Trophoblast cell (in vitro differentiated cells and primary cell): ENCODE measurements at regions not wholly inside any gene's neighbourhood (a gene's known extent, or its start where the extent isn't known, plus 50 kb on each side); places are given as distances from the start of the nearest gene placed in this dataset.

Experiments
- DNase-seq, 2 donors: peaks; one replicate each; pipeline ENCODE4 v3.0.0-alpha.2; 2016
- H2AFZ ChIP-seq: 2 replicates; pipeline ENCODE4 v1.6.1; 2013; ENCODE audit warnings: low read length, moderate library complexity, mild to moderate bottlenecking; ENCODE audit not compliant: insufficient read depth, poor library complexity
- H2AK5ac ChIP-seq: 2 replicates; pipeline ENCODE4 v1.6.1; 2013; ENCODE audit warnings: mild to moderate bottlenecking, low read length
- H2BK120ac ChIP-seq: 2 replicates; pipeline ENCODE4 v1.6.1; 2013; ENCODE audit warnings: low read length, mild to moderate bottlenecking, moderate library complexity; ENCODE audit not compliant: insufficient read depth, poor library complexity
- H2BK12ac ChIP-seq: 2 replicates; pipeline ENCODE4 v1.6.1; 2013; ENCODE audit warnings: mild to moderate bottlenecking, low read length, moderate library complexity
- H2BK5ac ChIP-seq: 2 replicates; pipeline ENCODE4 v1.6.1; 2013; ENCODE audit warnings: low read length, low read depth, moderate library complexity, mild to moderate bottlenecking; ENCODE audit not compliant: poor library complexity
- H3K14ac ChIP-seq: 2 replicates; pipeline ENCODE4 v1.6.1; 2013; ENCODE audit warnings: mild to moderate bottlenecking, low read length
- H3K18ac ChIP-seq: 2 replicates; pipeline ENCODE4 v1.6.1; 2013; ENCODE audit warnings: mild to moderate bottlenecking, low read length
- H3K23ac ChIP-seq: 2 replicates; pipeline ENCODE4 v1.6.1; 2013; ENCODE audit warnings: low read length
- H3K27ac ChIP-seq: 2 replicates; pipeline ENCODE4 v1.5.1; 2013; ENCODE audit warnings: low read depth, mild to moderate bottlenecking, inconsistent platforms, low read length, moderate library complexity
- H3K27me3 ChIP-seq: 2 replicates; pipeline ENCODE4 v1.6.1; 2013; ENCODE audit warnings: inconsistent platforms, mild to moderate bottlenecking, low read length, moderate library complexity; ENCODE audit not compliant: insufficient read depth
- H3K36me3 ChIP-seq, 2 experiments: 1 replicate in 1 of 2; 2 replicates in 1 of 2; pipeline ENCODE4 v1.6.1; 2013; ENCODE audit warnings: low read length in 2 of 2, mild to moderate bottlenecking in 2 of 2, moderate library complexity in 1 of 2; ENCODE audit not compliant: insufficient read depth in 2 of 2, control insufficient read depth in 1 of 2
- H3K4ac ChIP-seq: 2 replicates; pipeline ENCODE4 v1.6.1; 2013; ENCODE audit warnings: low read depth, mild to moderate bottlenecking, low read length, moderate library complexity
- H3K4me1 ChIP-seq, 2 experiments: 1 replicate in 1 of 2; 2 replicates in 1 of 2; pipeline ENCODE4 v1.6.1; 2013; ENCODE audit warnings: low read length in 2 of 2, mild to moderate bottlenecking in 2 of 2, moderate library complexity in 1 of 2; ENCODE audit not compliant: insufficient read depth in 2 of 2, control insufficient read depth in 1 of 2
- H3K4me2 ChIP-seq: 2 replicates; pipeline ENCODE4 v1.6.1; 2013; ENCODE audit warnings: inconsistent platforms, mild to moderate bottlenecking, low read length, moderate library complexity
- H3K4me3 ChIP-seq: 2 replicates; pipeline ENCODE4 v1.5.1; 2013; ENCODE audit warnings: mild to moderate bottlenecking, low read depth, low read length, inconsistent platforms
- H3K79me1 ChIP-seq: one replicate; pipeline ENCODE4 v1.6.1; 2013; ENCODE audit warnings: low read length
- H3K79me2 ChIP-seq: 2 replicates; pipeline ENCODE4 v1.6.1; 2013; ENCODE audit warnings: low read length, mild to moderate bottlenecking; ENCODE audit not compliant: control insufficient read depth, insufficient read depth, poor library complexity
- H3K9ac ChIP-seq: 2 replicates; pipeline ENCODE4 v1.6.1; 2013; ENCODE audit warnings: mild to moderate bottlenecking, low read length
- H3K9me3 ChIP-seq: 2 replicates; pipeline ENCODE4 v1.6.1; 2013; ENCODE audit warnings: low read depth, mild to moderate bottlenecking, control low read depth, inconsistent platforms, low read length; ENCODE audit not compliant: insufficient read depth
- H4K12ac ChIP-seq: 2 replicates; pipeline ENCODE4 v1.6.1; 2013; ENCODE audit warnings: low read depth, mild to moderate bottlenecking, low read length, moderate library complexity
- H4K8ac ChIP-seq: 2 replicates; pipeline ENCODE4 v1.6.1; 2013; ENCODE audit warnings: low read depth, mild to moderate bottlenecking, low read length, moderate library complexity
- H4K91ac ChIP-seq: one replicate; pipeline ENCODE4 v1.6.1; 2013; ENCODE audit warnings: low read depth, mild to moderate bottlenecking, low read length, moderate library complexity
- WGBS: extraction: QIAGEN DNeasy Blood & Tissue Kit; methylation state at CpG from one replicate; pipeline ENCODE4 v1.1.7; 2013; ENCODE audit warnings: missing lambda C conversion rate; ENCODE audit not compliant: insufficient read length, insufficient coverage; ENCODE audit errors: extremely low coverage; 5-methylcytosine and 5-hydroxymethylcytosine counted together

DNA sequence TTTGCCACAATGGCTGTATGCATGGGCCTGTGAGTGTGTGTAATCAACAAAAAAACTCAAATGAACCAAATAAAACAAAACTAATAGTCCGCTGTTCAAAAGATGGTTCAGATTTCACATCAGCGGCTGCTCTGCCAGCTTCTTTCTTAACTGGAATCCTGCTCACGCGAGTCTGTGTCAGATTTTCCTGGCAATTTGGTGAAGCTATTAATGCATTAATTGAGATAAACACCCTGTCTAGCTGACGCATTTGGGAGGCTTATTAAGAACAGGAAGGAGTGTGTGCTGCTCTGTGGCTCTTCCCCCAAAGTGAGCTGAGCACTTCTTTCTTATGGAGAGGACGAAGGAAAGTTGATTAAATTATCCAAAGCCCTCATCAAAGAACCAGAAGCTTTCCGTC lies 336.6 kb upstream of the MKI67 start:
- no CpG with 5 or more reads among the region's 7 CpGs for WGBS
- H4K91ac ChIP-seq, result no peak overlapping the region
- no peak overlapping the region for H2BK12ac ChIP-seq
- H2AFZ ChIP-seq, result no peak overlapping the region
- H3K79me1 ChIP-seq, result no peaks in the 10 kb centered on the region
- no peak overlapping the region for H3K23ac ChIP-seq
- no peak overlapping the region for H3K4me3 ChIP-seq
- H3K9me3 ChIP-seq, result peaks cover 2% of the 10 kb centered on the region
- H3K79me2 ChIP-seq, result no peaks in the 10 kb centered on the region
- DNase-seq, result no peak
- no peak overlapping the region for H2BK120ac ChIP-seq
- H2BK5ac ChIP-seq, result no peak overlapping the region
- no peaks in the 10 kb centered on the region for H3K27me3 ChIP-seq
- H3K4me2 ChIP-seq, result no peak overlapping the region
- no peak overlapping the region for H3K18ac ChIP-seq
- H3K4me1 ChIP-seq, result no peaks in the 10 kb centered on the region
- no peak overlapping the region for H3K4ac ChIP-seq
- H3K36me3 ChIP-seq, result no peaks in the 10 kb centered on the region
- no peak overlapping the region for H3K14ac ChIP-seq
- H4K12ac ChIP-seq, result no peak overlapping the region
- H3K9ac ChIP-seq, result no peak overlapping the region
- no peak overlapping the region for H3K27ac ChIP-seq
- H4K8ac ChIP-seq, result no peak overlapping the region
- H2AK5ac ChIP-seq, result no peak overlapping the region

DNA sequence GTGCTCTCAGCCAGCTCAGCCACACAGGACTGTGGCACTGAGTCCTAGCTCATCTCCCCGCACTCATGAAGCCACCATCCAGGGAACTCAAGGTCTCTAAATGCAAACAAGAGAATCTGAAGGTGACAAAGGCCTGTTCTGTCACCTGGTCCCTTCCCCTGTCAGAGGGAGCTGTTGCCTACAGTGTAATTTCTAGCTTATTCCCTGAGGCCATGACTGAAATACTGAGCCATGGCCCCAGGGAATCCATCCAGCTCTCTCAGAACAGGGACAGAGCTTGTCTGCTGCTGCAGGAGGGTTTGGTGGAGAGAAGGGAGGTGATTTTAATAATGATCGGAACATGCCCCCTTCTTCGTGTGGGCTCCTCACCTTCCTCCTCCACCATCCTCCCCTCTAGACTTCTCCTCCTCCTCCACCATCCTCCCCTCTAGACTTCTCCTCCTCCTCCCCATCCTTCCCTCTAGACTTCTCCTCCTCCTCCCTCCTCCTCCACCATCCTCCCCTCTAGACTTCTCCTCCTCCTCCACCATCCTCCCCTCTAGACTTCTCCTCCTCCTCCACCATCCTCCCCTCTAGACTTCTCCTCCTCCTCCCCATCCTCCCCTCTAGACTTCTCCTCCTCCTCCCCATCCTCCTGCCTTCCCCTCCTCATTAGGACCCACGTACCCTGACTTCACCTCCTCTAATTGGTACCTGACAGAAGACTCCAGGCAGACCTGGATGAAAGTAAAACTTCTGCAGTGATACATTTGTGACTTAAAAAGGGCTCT lies 338.0 kb upstream of the MKI67 start:
- Histone ChIP-seq H3K23ac (no peak overlapping the region), H3K79me2 (no peaks in the 10 kb centered on the region), H2BK120ac (no peak overlapping the region), H3K9me3 (peaks cover 5% of the 10 kb centered on the region), H4K12ac (no peak overlapping the region), H4K8ac (no peak overlapping the region), H3K14ac (no peak overlapping the region), H2BK5ac (no peak overlapping the region), H2BK12ac (no peak overlapping the region), H3K27ac (no peak overlapping the region), H3K27me3 (no peaks in the 10 kb centered on the region), H4K91ac (no peak overlapping the region), H3K4me3 (no peak overlapping the region), H3K4me2 (no peak overlapping the region), H2AK5ac (no peak overlapping the region), H3K79me1 (no peaks in the 10 kb centered on the region), H3K4ac (no peak overlapping the region), H3K4me1 (no peaks in the 10 kb centered on the region), H3K18ac (no peak overlapping the region), H3K36me3 (no peaks in the 10 kb centered on the region), H2AFZ (no peak overlapping the region), H3K9ac (no peak overlapping the region)
- WGBS, result no CpG with 5 or more reads among the region's 4 CpGs
- DNase-seq, result peak in 1 of 2 donors; percentile 58

DNA sequence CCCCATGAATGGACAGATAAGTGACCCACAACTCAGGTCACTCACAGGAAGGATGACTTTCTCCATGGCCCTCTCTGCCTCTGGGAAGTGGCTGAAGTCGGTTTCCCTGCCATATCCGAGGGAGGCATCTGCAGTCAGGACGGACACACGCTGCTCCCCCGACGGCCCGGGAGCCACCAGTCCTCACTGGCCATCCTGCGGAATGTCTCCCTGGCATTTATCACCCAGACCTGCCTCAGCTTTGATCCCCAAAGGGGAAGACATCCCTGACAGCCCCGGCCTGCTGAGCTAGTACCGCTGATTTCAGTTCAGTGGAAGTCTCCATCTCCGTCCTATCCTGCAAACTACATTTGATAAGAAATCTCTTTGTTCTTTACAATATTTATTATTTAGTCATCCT lies 339.5 kb upstream of the MKI67 start:
- H3K79me1 ChIP-seq, result no peaks in the 10 kb centered on the region
- H3K4me2 ChIP-seq, result no peak overlapping the region
- H2AK5ac ChIP-seq, result no peak overlapping the region
- DNase-seq, result no peak
- no peak overlapping the region for H2BK5ac ChIP-seq
- no peak overlapping the region for H4K91ac ChIP-seq
- no peak overlapping the region for H3K14ac ChIP-seq
- H3K18ac ChIP-seq, result no peak overlapping the region
- H3K9ac ChIP-seq, result no peak overlapping the region
- H2BK120ac ChIP-seq, result no peak overlapping the region
- H3K4me1 ChIP-seq, result no peaks in the 10 kb centered on the region
- H3K4ac ChIP-seq, result no peak overlapping the region
- H2AFZ ChIP-seq, result no peak overlapping the region
- no peaks in the 10 kb centered on the region for H3K79me2 ChIP-seq
- H3K27ac ChIP-seq, result no peak overlapping the region
- H4K8ac ChIP-seq, result no peak overlapping the region
- H3K9me3 ChIP-seq, result peaks cover 5% of the 10 kb centered on the region
- H4K12ac ChIP-seq, result no peak overlapping the region
- H3K36me3 ChIP-seq, result no peaks in the 10 kb centered on the region
- H3K27me3 ChIP-seq, result no peaks in the 10 kb centered on the region
- no peak overlapping the region for H3K4me3 ChIP-seq
- H3K23ac ChIP-seq, result no peak overlapping the region
- no peak overlapping the region for H2BK12ac ChIP-seq
- no CpG with 5 or more reads among the region's 11 CpGs for WGBS

DNA sequence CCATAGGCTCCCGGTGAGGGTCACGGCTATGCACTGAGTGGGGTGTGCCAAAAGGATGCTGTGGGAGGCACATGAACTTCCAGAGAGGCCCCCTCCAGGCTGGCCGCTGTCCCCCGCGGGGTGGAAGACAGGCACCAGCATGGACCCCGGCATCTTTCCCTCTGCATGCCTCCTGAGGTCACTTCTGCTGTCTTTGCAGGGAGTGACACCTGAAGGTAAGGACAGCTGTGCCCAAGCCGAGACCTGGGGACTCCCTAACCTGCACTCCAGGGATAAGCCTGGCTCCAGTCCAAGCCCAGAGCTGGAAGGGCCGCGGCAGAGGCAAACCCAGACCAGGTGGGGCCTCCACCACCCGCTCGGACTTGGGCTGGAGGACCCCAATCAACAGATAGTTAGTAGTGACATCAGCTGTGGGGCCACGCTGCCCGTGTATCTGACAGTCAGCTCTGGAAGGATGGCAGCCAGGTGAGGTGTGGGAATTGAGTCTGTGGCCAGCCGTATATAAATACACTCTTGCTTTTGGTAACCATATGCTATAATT lies 340.7 kb upstream of the MKI67 start:
- Histone ChIP-seq H3K4me2 (no peak overlapping the region), H2AK5ac (no peak overlapping the region), H3K14ac (no peak overlapping the region), H4K12ac (no peak overlapping the region), H3K9ac (no peak overlapping the region), H4K8ac (no peak overlapping the region), H3K9me3 (peaks cover 5% of the 10 kb centered on the region), H2BK12ac (no peak overlapping the region), H3K79me2 (no peaks in the 10 kb centered on the region), H3K27ac (no peak overlapping the region), H3K36me3 (no peaks in the 10 kb centered on the region), H3K79me1 (no peaks in the 10 kb centered on the region), H3K4me1 (no peaks in the 10 kb centered on the region), H2AFZ (no peak overlapping the region), H3K4ac (no peak overlapping the region), H3K4me3 (no peak overlapping the region), H3K18ac (no peak overlapping the region), H2BK5ac (no peak overlapping the region), H3K23ac (no peak overlapping the region), H3K27me3 (no peaks in the 10 kb centered on the region), H2BK120ac (no peak overlapping the region), H4K91ac (no peak overlapping the region)
- WGBS, result no CpG with 5 or more reads among the region's 14 CpGs
- no peak for DNase-seq
